Transverse colon (tissue), 4 donors: ENCODE measurements at regions not wholly inside any gene's neighbourhood (a gene's known extent, or its start where the extent isn't known, plus 50 kb on each side); places are given as distances from the start of the nearest gene placed in this dataset.

ENCODE experiments used
- DNase-seq: peaks from one replicate; pipeline ENCODE4 v3.0.0-alpha.2; 2019
- H3K27ac ChIP-seq, 4 donors: fragments of 200-600 bp; sonication (generic); 2 replicates each; pipeline ENCODE4 v1.5.1; 2016 to 2018; ENCODE audit warnings: inconsistent platforms in 4 of 4
- H3K27me3 ChIP-seq: fragments of 200-600 bp; sonication (generic); 2 replicates; pipeline ENCODE4 v1.5.1; 2017; ENCODE audit warnings: inconsistent platforms
- H3K36me3 ChIP-seq, 4 donors: fragments of 200-600 bp; sonication (generic); 2 replicates each; pipeline ENCODE4 v1.5.1; 2017 to 2019; ENCODE audit warnings: inconsistent platforms in 4 of 4
- H3K4me1 ChIP-seq, 4 donors: fragments of 200-600 bp; sonication (generic); 2 replicates each; pipeline ENCODE4 v1.5.1; 2017 to 2020; ENCODE audit warnings: inconsistent platforms in 4 of 4
- H3K4me3 ChIP-seq, 4 donors: fragments of 200-600 bp; sonication (generic); 1 replicate in 1 of 4; 2 replicates in 3 of 4; pipeline versions ENCODE4 v1.5.1 to v1.6.1; 2017 to 2019; ENCODE audit warnings: inconsistent platforms in 4 of 4
- H3K9me3 ChIP-seq, 2 donors: fragments of 200-600 bp; sonication (generic); 2 replicates each; pipeline ENCODE4 v1.5.1; 2017 to 2019; ENCODE audit warnings: inconsistent platforms in 2 of 2
- CTCF ChIP-seq, 5 experiments: fragments of 200-600 bp in 3 of 5; fragments of 450-650 bp in 2 of 5; sonication (generic) in 3 of 5; IDR thresholded peaks; 1 replicate in 2 of 5; 2 replicates in 3 of 5; pipeline ENCODE4 v1.5.1; 2016 to 2017; ENCODE audit warnings: antibody characterized with exemption in 5 of 5, inconsistent platforms in 3 of 5, mild to moderate bottlenecking in 2 of 5, moderate library complexity in 1 of 5
- EP300 ChIP-seq: sonication (generic); formaldehyde crosslinking; IDR thresholded peaks from one replicate; pipeline ENCODE4 v1.6.1; 2017; ENCODE audit warnings: antibody characterized with exemption, low read depth
- POLR2A ChIP-seq: fragments of 450-650 bp; IDR thresholded peaks from one replicate; pipeline ENCODE4 v1.6.1; 2016; ENCODE audit warnings: antibody characterized with exemption, mild to moderate bottlenecking, moderate library complexity
- POLR2AphosphoS5 ChIP-seq, 3 donors: sonication (generic); formaldehyde crosslinking; IDR thresholded peaks; one replicate each; pipeline ENCODE4 v1.6.1; 2016; ENCODE audit warnings: antibody characterized with exemption in 3 of 3
- WGBS, 2 donors: methylation state at CpG; one replicate each; pipeline ENCODE4 v1.1.5; 2018; ENCODE audit warnings: low coverage in 1 of 2; 5-methylcytosine and 5-hydroxymethylcytosine counted together
- in situ Hi-C, 4 donors: fragments of 200-750 bp; cut with MboI; loops; one replicate each; pipeline versions ENCODE4 v1.15.0 to v1.15.1; 2017; ENCODE audit warnings: low sequenced_read_pairs in 3 of 4, low pct_ligation_motif_present in 1 of 4, low pct_unique_long_range_greater_than_20kb in 1 of 4
- intact Hi-C: fragments of 100-400 bp; cut with DNase I; formaldehyde crosslinking; loops from one replicate; pipeline ENCODE4 v1.15.1; 2023; ENCODE audit warnings: low total_unique reads

- H3K36me3 ChIP-seq: no peaks in the 10 kb centered on the region
- H3K4me1 ChIP-seq: no peaks in the 10 kb centered on the region
- H3K9me3 ChIP-seq: no peaks in the 10 kb centered on the region
- in situ Hi-C loops (no loop called here), intact Hi-C loops (no loop called here)
- no peak overlapping the region for H3K4me3 ChIP-seq
- no peak for DNase-seq
- TF ChIP-seq CTCF (IDR thresholded peaks at IDR 0.05) (no peak), EP300 (no peak), POLR2AphosphoS5 (IDR thresholded peaks at IDR 0.05) (no peak), POLR2A (no peak)
- no peaks in the 10 kb centered on the region for H3K27me3 ChIP-seq
- 65 to 67% methylated on average over 1 to 2 of the region's 2 CpGs for WGBS, 2 donors
- H3K27ac ChIP-seq: no peak overlapping the region
Observed at GRCh38 chr4:125677665-125678307, 363.0 kb downstream of the FAT4 start.

- Histone ChIP-seq H3K9me3 (no peaks in the 10 kb centered on the region), H3K4me1 (no peaks in the 10 kb centered on the region), H3K36me3 (no peaks in the 10 kb centered on the region), H3K27ac (no peak overlapping the region), H3K27me3 (no peaks in the 10 kb centered on the region), H3K4me3 (no peak overlapping the region)
- in situ Hi-C loops: no loop called here
- TF ChIP-seq POLR2A: no peak
- intact Hi-C loops: no loop called here
- DNase-seq: no peak
Observed at GRCh38 chr4:125679989-125680388, 365.2 kb downstream of the FAT4 start.

- Histone ChIP-seq H3K4me1 (no peaks in the 10 kb centered on the region), H3K36me3 (no peaks in the 10 kb centered on the region), H3K27ac (no peak overlapping the region), H3K9me3 (no peaks in the 10 kb centered on the region), H3K27me3 (no peaks in the 10 kb centered on the region), H3K4me3 (no peak overlapping the region)
- intact Hi-C loops (no loop called here), in situ Hi-C loops (no loop called here)
- 40 to 69% methylated on average over 1 of the region's 1 CpG for WGBS, 2 donors
- TF ChIP-seq POLR2A (no peak), CTCF (IDR thresholded peaks at IDR 0.05) (no peak)
- DNase-seq: no peak
Observed at GRCh38 chr4:125681240-125681639, 366.5 kb downstream of the FAT4 start.

- in situ Hi-C loops: no loop called here
- WGBS, 2 donors: 87 to 95% methylated on average over 6 to 18 of the region's 18 CpGs
Observed at GRCh38 chr4:125682730-125683129, 368.0 kb downstream of the FAT4 start.

More at GRCh38 chr4:125682730-125683129, 368.0 kb downstream of the FAT4 start:
- Histone ChIP-seq H3K4me3 (no peak overlapping the region), H3K36me3 (no peaks in the 10 kb centered on the region), H3K27me3 (no peaks in the 10 kb centered on the region), H3K4me1 (no peaks in the 10 kb centered on the region), H3K9me3 (no peaks in the 10 kb centered on the region), H3K27ac (no peak overlapping the region)
- no peak for TF ChIP-seq POLR2A
- TF ChIP-seq CTCF (IDR thresholded peaks at IDR 0.05): no peak
- no peak for TF ChIP-seq EP300
- no peak for TF ChIP-seq POLR2AphosphoS5 (IDR thresholded peaks at IDR 0.05)
- intact Hi-C loops: no loop called here
- no peak for DNase-seq
